K562 (cell line): ENCODE measurements at regions not wholly inside any gene's neighbourhood (a gene's known extent, or its start where the extent isn't known, plus 50 kb on each side); places are given as distances from the start of the nearest gene placed in this dataset.

ENCODE experiments used
- HDAC2 ChIP-seq: fragments of 450-650 bp; IDR thresholded peaks from 2 replicates; pipeline ENCODE4 v1.6.1; 2016; ENCODE audit warnings: mild to moderate bottlenecking
- HINFP ChIP-seq: fragments of 450-650 bp; conservative IDR thresholded peaks from 2 replicates; pipeline ENCODE4 v1.6.1; 2016; ENCODE audit warnings: missing genetic modification characterization, low read depth, mild to moderate bottlenecking, control low read depth, missing compliant biosample characterization
- ID3 ChIP-seq, 2 experiments: fragments of 250-450 bp in 1 of 2; fragments of 450-650 bp in 1 of 2; sonication (Bioruptor Pico) in 1 of 2; IDR thresholded peaks; 2 replicates each; pipeline versions ENCODE4 v1.6.1 to v1.8.0; 2016 to 2021; ENCODE audit warnings: mild to moderate bottlenecking in 2 of 2, moderate library complexity in 2 of 2, missing compliant biosample characterization in 1 of 2, missing genetic modification characterization in 1 of 2
- RFX5 ChIP-seq: IDR thresholded peaks from 2 replicates; pipeline ENCODE4 v1.6.1; 2011; ENCODE audit warnings: low read depth, mild to moderate bottlenecking, improper control_type of control experiment, low read length
- ZBTB8A ChIP-seq: fragments of 450-650 bp; IDR thresholded peaks from 2 replicates; pipeline ENCODE4 v1.6.1; 2018; ENCODE audit warnings: mild to moderate bottlenecking, moderate library complexity; ENCODE audit not compliant: partially characterized antibody
- ZNF316 ChIP-seq: fragments of 450-650 bp; IDR thresholded peaks from 2 replicates; pipeline ENCODE4 v1.6.1; 2016
- ZNF324 ChIP-seq: fragments of 250-450 bp; sonication (Bioruptor Pico); IDR thresholded peaks from 2 replicates; pipeline ENCODE4 v1.4.0; 2020; ENCODE audit warnings: mild to moderate bottlenecking
- ZNF592 ChIP-seq: fragments of 450-650 bp; IDR thresholded peaks from 2 replicates; pipeline ENCODE4 v1.6.1; 2017; ENCODE audit warnings: antibody characterized with exemption, mild to moderate bottlenecking

DNA sequence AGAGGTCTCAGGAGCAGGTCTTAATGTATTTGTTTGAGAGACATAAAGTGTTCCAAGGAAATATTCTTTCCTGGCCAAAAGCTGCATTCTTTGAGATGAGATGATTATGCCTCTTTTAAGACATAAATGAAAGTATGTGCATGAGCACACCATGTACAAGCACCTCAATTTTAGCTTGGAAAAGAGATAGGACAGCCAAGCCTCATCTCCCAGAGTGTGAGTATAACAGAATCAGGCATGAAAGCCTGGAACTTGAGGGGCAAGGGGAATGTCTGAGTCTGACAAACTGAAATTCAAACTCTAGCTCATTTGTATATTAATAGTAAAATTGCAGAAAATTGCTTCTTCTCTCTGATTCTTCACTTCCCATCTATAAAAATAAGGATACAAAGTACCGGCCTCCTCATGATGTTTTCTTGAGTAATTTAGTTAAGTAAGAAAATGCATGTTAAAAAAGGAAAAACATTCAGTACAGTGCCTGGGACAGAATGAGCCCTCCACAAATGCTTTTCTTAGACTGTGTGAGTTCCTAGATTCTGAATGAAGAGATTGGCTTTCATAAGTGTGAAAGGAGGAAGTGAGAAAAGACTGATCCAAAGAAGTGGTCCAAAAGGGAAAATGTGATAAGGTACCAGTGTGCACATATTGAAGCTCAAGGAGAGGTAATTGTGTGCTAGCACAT lies 1260.9 kb upstream of the SORCS1 start:
- TF ChIP-seq ZNF324 (no peak), ID3 (CRISPR knock-in tag; IDR thresholded peaks at IDR 0.05) (no peak), ID3 (tag; IDR thresholded peaks at IDR 0.05) (no peak), HINFP (tag) (no peak), ZNF592 (no peak), HDAC2 (no peak), ZNF316 (no peak), RFX5 (no peak), ZBTB8A (no peak)
